ENCODE measurements at regions not wholly inside any gene's neighbourhood (a gene's known extent, or its start where the extent isn't known, plus 50 kb on each side); places are given as distances from the start of the nearest gene placed in this dataset.

DNA sequence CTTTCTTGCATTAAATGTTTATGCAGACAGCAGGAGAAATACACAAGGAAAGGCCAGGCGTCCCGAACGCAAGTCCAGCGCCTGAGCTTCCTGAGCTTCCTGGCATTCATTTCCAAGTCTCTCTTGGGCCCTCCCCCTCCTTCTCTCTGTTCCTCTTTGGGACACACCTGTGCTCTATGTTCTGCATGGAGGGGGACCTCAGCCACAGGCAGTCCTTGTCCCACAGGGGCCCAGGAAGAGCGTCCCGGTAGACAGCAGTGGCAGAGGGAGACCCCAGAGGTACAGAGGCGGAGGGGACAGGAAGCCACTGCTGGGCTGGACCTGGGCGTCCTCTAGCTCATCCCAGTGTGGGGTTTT, 221.3 kb downstream of the C9orf50 start:
- no peak for TF ChIP-seq YY1 (IDR thresholded peaks at IDR 0.05; ENCODE audit: insufficient read depth, insufficient read length)
- TF ChIP-seq ZNF274 (IDR thresholded peaks at IDR 0.05; ENCODE audit: low read depth, low read length) = no peak
- no peak for TF ChIP-seq SUZ12 (IDR thresholded peaks at IDR 0.05; ENCODE audit: extremely low read depth, insufficient read depth, insufficient read length)
